Smooth muscle cell (in vitro differentiated cells): ENCODE measurements at regions not wholly inside any gene's neighbourhood (a gene's known extent, or its start where the extent isn't known, plus 50 kb on each side); places are given as distances from the start of the nearest gene placed in this dataset.

Experiments used
- DNase-seq: peaks from one replicate; lab custom pipeline; 2025; ENCODE audit not compliant: unreplicated experiment; lab: John Stamatoyannopoulos, UW
- H2AFZ ChIP-seq: fragments of 200-600 bp; sonication (generic); 2 replicates; pipeline ENCODE4 v1.6.0; 2016; ENCODE audit warnings: antibody characterized with exemption, low read depth, mild to moderate bottlenecking
- H3F3A ChIP-seq: fragments of 200-600 bp; sonication (generic); 2 replicates; pipeline ENCODE4 v1.6.0; 2017; ENCODE audit warnings: antibody characterized with exemption, low read depth
- H3K27ac ChIP-seq: fragments of 200-600 bp; sonication (generic); 2 replicates; pipeline ENCODE4 v1.5.1; 2016; ENCODE audit warnings: low read depth, mild to moderate bottlenecking
- H3K27me3 ChIP-seq: fragments of 200-600 bp; sonication (generic); 2 replicates; pipeline ENCODE4 v1.6.1; 2016; ENCODE audit warnings: low read depth, mild to moderate bottlenecking
- H3K36me3 ChIP-seq: fragments of 200-600 bp; sonication (generic); 2 replicates; pipeline ENCODE4 v1.5.1; 2016; ENCODE audit warnings: low read depth
- H3K4me1 ChIP-seq: fragments of 200-600 bp; sonication (generic); 2 replicates; pipeline ENCODE4 v1.5.1; 2016; ENCODE audit warnings: low read depth
- H3K4me2 ChIP-seq: fragments of 200-600 bp; sonication (generic); 2 replicates; pipeline ENCODE4 v1.6.0; 2016; ENCODE audit warnings: mild to moderate bottlenecking
- H3K4me3 ChIP-seq: fragments of 200-600 bp; sonication (generic); 2 replicates; pipeline ENCODE4 v1.5.1; 2016; ENCODE audit warnings: mild to moderate bottlenecking
- H3K79me2 ChIP-seq: fragments of 200-600 bp; sonication (generic); 2 replicates; pipeline ENCODE4 v1.6.0; 2016; ENCODE audit warnings: low read depth, mild to moderate bottlenecking
- H3K9ac ChIP-seq: fragments of 200-600 bp; sonication (generic); 2 replicates; pipeline ENCODE4 v1.6.0; 2016; ENCODE audit warnings: low read depth
- H3K9me3 ChIP-seq: fragments of 200-600 bp; sonication (generic); replicated peaks from 2 replicates; pipeline ENCODE4 v1.5.1; 2016; ENCODE audit warnings: low read depth
- H4K20me1 ChIP-seq: fragments of 200-600 bp; sonication (generic); 2 replicates; pipeline ENCODE4 v1.6.0; 2016; ENCODE audit warnings: low read depth
- WGBS: methylation state at CpG from one replicate; pipeline ENCODE4 v1.1.7; 2016; ENCODE audit warnings: low lambda C conversion rate; 5-methylcytosine and 5-hydroxymethylcytosine counted together
- TF ChIP-seq, protein P1 (sequence below): fragments of 200-600 bp; sonication (generic); IDR thresholded peaks from 2 replicates; pipeline ENCODE4 v1.5.1; 2017; ENCODE audit warnings: borderline replicate concordance, mild to moderate bottlenecking, antibody characterized with exemption; ENCODE audit not compliant: insufficient read depth, poor library complexity, severe bottlenecking

DNA sequence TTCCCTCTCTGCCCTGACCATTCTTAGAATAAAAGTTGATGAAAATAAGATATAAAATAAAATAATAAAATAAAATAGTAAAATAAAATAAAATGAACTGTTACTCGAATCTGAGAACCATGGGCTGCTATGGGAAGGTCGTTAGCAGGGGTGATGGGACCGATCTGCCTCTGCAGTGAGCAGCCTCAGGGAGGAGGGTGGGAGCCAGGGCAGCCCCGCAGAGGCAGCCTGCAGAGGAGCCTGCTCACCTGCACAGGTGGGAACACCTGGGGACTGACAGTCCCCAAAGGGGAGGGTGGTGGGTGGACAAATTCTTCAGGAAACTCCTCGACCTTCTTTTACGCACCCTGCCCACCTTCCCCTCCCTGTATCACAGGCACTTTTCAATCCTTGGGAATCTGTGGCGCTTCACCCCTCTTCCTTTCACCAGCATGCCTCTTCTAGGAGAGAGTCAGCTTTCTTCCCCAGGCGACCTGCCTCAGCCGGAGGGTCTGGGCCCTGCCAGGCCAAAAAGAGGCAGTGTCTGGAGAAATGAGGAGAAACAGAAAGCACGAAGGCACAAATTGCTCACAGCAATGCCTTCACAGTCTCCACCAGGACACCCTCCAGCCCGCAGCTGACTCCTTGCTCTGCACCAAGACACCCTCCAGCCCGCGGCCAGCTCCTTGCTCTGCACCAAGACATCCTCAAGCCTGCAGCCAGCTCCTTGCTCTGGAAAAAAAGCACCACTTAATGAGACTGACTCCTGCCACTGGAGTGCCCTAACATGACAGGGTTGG lies 368.4 kb upstream of the SHH start:
- Histone ChIP-seq H3K79me2 (no peaks in the 10 kb centered on the region), H2AFZ (no peak overlapping the region), H3K9me3 (no peaks in the 10 kb centered on the region), H3K27me3 (no peaks in the 10 kb centered on the region), H3F3A (no peaks in the 10 kb centered on the region), H3K4me3 (no peak overlapping the region), H3K4me2 (no peak overlapping the region), H3K4me1 (no peaks in the 10 kb centered on the region), H3K9ac (no peak overlapping the region), H3K27ac (no peak overlapping the region), H3K36me3 (no peaks in the 10 kb centered on the region), H4K20me1 (no peaks in the 10 kb centered on the region)
- no peak for DNase-seq
- WGBS: 88% methylated on average over 13 of the region's 13 CpGs
- TF ChIP-seq, protein P1, sequence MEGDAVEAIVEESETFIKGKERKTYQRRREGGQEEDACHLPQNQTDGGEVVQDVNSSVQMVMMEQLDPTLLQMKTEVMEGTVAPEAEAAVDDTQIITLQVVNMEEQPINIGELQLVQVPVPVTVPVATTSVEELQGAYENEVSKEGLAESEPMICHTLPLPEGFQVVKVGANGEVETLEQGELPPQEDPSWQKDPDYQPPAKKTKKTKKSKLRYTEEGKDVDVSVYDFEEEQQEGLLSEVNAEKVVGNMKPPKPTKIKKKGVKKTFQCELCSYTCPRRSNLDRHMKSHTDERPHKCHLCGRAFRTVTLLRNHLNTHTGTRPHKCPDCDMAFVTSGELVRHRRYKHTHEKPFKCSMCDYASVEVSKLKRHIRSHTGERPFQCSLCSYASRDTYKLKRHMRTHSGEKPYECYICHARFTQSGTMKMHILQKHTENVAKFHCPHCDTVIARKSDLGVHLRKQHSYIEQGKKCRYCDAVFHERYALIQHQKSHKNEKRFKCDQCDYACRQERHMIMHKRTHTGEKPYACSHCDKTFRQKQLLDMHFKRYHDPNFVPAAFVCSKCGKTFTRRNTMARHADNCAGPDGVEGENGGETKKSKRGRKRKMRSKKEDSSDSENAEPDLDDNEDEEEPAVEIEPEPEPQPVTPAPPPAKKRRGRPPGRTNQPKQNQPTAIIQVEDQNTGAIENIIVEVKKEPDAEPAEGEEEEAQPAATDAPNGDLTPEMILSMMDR: no peak

DNA sequence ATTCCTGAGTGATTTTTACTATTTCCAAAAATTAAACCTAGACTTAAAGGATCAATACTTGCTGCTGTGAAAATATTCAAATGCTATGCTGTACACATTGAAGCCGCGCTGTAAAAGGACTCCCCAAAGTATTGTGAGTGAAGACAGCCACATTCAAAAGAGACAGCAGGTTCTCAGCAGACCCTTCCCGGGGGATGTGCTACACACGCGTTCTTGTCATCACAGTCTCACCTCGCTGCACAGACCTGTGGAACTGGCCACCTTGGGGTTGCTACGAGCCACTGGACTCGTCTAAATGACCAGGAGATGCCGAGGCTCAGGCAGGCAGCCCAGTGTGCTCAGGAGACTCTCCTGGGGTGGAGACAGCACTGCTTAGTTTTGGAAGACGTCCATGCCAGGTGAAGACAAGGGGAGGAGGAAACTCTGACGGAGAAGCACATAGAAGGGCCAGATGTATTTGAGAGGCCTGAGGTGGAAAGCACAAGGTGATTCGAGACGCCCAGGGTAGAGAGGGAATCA lies 367.7 kb upstream of the SHH start:
- H3K4me2 ChIP-seq: no peak overlapping the region
- no peak for DNase-seq
- no peaks in the 10 kb centered on the region for H3K4me1 ChIP-seq
- no peak overlapping the region for H2AFZ ChIP-seq
- no peak overlapping the region for H3K4me3 ChIP-seq
- 88% methylated on average over 13 of the region's 13 CpGs for WGBS
- no peaks in the 10 kb centered on the region for H4K20me1 ChIP-seq
- no peaks in the 10 kb centered on the region for H3K79me2 ChIP-seq
- TF ChIP-seq, protein P1: no peak
- H3K36me3 ChIP-seq: no peaks in the 10 kb centered on the region
- no peaks in the 10 kb centered on the region for H3F3A ChIP-seq
- H3K27me3 ChIP-seq: no peaks in the 10 kb centered on the region
- no peak overlapping the region for H3K27ac ChIP-seq
- no peak overlapping the region for H3K9ac ChIP-seq
- H3K9me3 ChIP-seq: no peaks in the 10 kb centered on the region

- H3K4me1 ChIP-seq: no peaks in the 10 kb centered on the region
- no peak overlapping the region for H3K4me3 ChIP-seq
- H3K9ac ChIP-seq: no peak overlapping the region
- H3K9me3 ChIP-seq: no peaks in the 10 kb centered on the region
- no peak overlapping the region for H2AFZ ChIP-seq
- no peaks in the 10 kb centered on the region for H3K36me3 ChIP-seq
- no peaks in the 10 kb centered on the region for H3K27me3 ChIP-seq
- no peaks in the 10 kb centered on the region for H3K79me2 ChIP-seq
- H3K4me2 ChIP-seq: no peak overlapping the region
- H3F3A ChIP-seq: no peaks in the 10 kb centered on the region
- TF ChIP-seq, protein P1: no peak
- 86% methylated on average over 13 of the region's 13 CpGs for WGBS
- H3K27ac ChIP-seq: no peak overlapping the region
- H4K20me1 ChIP-seq: no peaks in the 10 kb centered on the region
- no peak for DNase-seq
Measured at GRCh38 chr7:156178857-156179256, 366.6 kb upstream of the SHH start.

- no peak for DNase-seq
- H2AFZ ChIP-seq: no peak overlapping the region
Measured at GRCh38 chr7:156178214-156178613, 366.0 kb upstream of the SHH start.

More at GRCh38 chr7:156178214-156178613, 366.0 kb upstream of the SHH start:
- H3K4me1 ChIP-seq: no peaks in the 10 kb centered on the region
- H3K27me3 ChIP-seq: no peaks in the 10 kb centered on the region
- H3K4me3 ChIP-seq: no peak overlapping the region
- H3K9me3 ChIP-seq: no peaks in the 10 kb centered on the region
- no peak overlapping the region for H3K27ac ChIP-seq
- H3K79me2 ChIP-seq: no peaks in the 10 kb centered on the region
- no peaks in the 10 kb centered on the region for H4K20me1 ChIP-seq
- no peak overlapping the region for H3K9ac ChIP-seq
- WGBS: 81% methylated on average over 13 of the region's 15 CpGs
- no peak overlapping the region for H3K4me2 ChIP-seq
- TF ChIP-seq, protein P1: no peak
- no peaks in the 10 kb centered on the region for H3K36me3 ChIP-seq
- H3F3A ChIP-seq: no peaks in the 10 kb centered on the region
